Adrenal gland (tissue), 5 donors: ENCODE measurements at regions not wholly inside any gene's neighbourhood (a gene's known extent, or its start where the extent isn't known, plus 50 kb on each side); places are given as distances from the start of the nearest gene placed in this dataset.

ENCODE experiments used
- CTCF ChIP-seq, 6 experiments: fragments of 450-650 bp in 4 of 6; fragments of 200-600 bp in 2 of 6; sonication (generic) in 1 of 6; IDR thresholded peaks; 1 replicate in 5 of 6; 2 replicates in 1 of 6; pipeline versions ENCODE4 v1.5.1 to v1.8.0; 2016 to 2021; ENCODE audit warnings: antibody characterized with exemption in 6 of 6, mild to moderate bottlenecking in 2 of 6, moderate library complexity in 1 of 6
- POLR2A ChIP-seq, 2 donors: fragments of 450-650 bp; IDR thresholded peaks; one replicate each; pipeline ENCODE4 v1.6.1; 2017; ENCODE audit warnings: antibody characterized with exemption in 2 of 2, mild to moderate bottlenecking in 2 of 2, moderate library complexity in 1 of 2
- donor health status: DM: no; HTN: no; CAD: no.

GRCh38 chr4:180407275-180407885, 1835.8 kb upstream of the TENM3 start:
- no peak for TF ChIP-seq CTCF (IDR thresholded peaks at IDR 0.05)
- no peak for TF ChIP-seq POLR2A (IDR thresholded peaks at IDR 0.05)
